ENCODE measurements at regions not wholly inside any gene's neighbourhood (a gene's known extent, or its start where the extent isn't known, plus 50 kb on each side); places are given as distances from the start of the nearest gene placed in this dataset.

DNA sequence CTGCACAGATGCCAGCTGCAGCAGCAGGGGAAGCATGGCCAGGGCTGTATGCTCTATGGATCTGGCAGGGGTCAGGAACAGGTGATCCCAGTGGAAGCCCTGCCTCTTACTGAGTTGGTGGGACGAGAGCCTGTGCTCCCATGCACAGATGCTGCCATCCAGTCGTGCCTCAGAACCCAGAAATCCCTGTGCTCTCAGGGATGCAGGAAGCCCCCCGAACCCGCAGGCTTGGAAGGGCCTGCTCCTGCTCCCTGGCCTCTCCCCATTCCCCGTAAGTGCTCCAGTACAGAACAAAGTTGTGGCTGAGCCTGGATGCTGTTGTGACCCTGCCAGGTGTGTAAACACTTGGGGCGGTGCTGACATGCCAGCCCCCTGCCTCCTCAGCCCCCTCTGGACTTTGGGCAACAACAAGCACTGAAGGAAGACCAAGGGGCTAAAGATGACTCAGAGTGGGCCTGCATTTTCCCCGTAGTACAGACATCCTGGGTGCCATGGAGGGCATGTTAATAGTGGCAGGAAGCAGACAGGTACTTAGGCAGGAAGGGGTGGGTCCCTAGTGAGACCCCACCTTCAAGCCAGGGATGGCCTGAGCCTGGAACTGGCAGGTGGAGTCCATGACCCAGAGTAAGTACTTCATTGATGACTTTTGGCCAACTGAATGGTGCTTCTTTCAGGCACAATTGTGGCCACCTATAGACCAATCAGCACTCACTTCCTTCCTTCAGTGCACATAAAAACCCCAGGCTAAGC is 1640.7 kb downstream of the C4orf33 start:
- H3K36me3 ChIP-seq (ENCODE audit: insufficient read depth, low read length) = no peaks in the 10 kb centered on the region
- no peaks in the 10 kb centered on the region for H3K27me3 ChIP-seq (ENCODE audit: insufficient read depth, low read depth, low read length)
- H3K4me2 ChIP-seq (ENCODE audit: low read length) = no peak overlapping the region
- H3K9me2 ChIP-seq (ENCODE audit: insufficient read depth, low read length) = no peaks in the 10 kb centered on the region
- no peak overlapping the region for H2AFZ ChIP-seq (ENCODE audit: low read depth, low read length)
- no peak overlapping the region for H3K9ac ChIP-seq (ENCODE audit: low read length)
- no peak overlapping the region for H3K27ac ChIP-seq (ENCODE audit: low read length)
- no peaks in the 10 kb centered on the region for H3F3A ChIP-seq (ENCODE audit: insufficient read depth, low read length, poor library complexity, severe bottlenecking)
- H3K79me2 ChIP-seq (replicated peaks; ENCODE audit: insufficient read depth, low read length) = no peaks in the 10 kb centered on the region
- TF ChIP-seq, protein P1, sequence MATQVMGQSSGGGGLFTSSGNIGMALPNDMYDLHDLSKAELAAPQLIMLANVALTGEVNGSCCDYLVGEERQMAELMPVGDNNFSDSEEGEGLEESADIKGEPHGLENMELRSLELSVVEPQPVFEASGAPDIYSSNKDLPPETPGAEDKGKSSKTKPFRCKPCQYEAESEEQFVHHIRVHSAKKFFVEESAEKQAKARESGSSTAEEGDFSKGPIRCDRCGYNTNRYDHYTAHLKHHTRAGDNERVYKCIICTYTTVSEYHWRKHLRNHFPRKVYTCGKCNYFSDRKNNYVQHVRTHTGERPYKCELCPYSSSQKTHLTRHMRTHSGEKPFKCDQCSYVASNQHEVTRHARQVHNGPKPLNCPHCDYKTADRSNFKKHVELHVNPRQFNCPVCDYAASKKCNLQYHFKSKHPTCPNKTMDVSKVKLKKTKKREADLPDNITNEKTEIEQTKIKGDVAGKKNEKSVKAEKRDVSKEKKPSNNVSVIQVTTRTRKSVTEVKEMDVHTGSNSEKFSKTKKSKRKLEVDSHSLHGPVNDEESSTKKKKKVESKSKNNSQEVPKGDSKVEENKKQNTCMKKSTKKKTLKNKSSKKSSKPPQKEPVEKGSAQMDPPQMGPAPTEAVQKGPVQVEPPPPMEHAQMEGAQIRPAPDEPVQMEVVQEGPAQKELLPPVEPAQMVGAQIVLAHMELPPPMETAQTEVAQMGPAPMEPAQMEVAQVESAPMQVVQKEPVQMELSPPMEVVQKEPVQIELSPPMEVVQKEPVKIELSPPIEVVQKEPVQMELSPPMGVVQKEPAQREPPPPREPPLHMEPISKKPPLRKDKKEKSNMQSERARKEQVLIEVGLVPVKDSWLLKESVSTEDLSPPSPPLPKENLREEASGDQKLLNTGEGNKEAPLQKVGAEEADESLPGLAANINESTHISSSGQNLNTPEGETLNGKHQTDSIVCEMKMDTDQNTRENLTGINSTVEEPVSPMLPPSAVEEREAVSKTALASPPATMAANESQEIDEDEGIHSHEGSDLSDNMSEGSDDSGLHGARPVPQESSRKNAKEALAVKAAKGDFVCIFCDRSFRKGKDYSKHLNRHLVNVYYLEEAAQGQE (IDR thresholded peaks at IDR 0.05; ENCODE audit: borderline replicate concordance) = no peak
- no peak for TF ChIP-seq RAD21 (conservative IDR thresholded peaks at IDR 0.05)
- TF ChIP-seq SMC3 (conservative IDR thresholded peaks at IDR 0.05; ENCODE audit: poor library complexity) = no peak
- no peak for TF ChIP-seq EZH2 (IDR thresholded peaks at IDR 0.05; ENCODE audit: borderline replicate concordance, insufficient read depth, low read length, poor library complexity, severe bottlenecking)
- no peak for TF ChIP-seq EP300 (conservative IDR thresholded peaks at IDR 0.05; ENCODE audit: poor library complexity, severe bottlenecking)
- TF ChIP-seq MXI1 (conservative IDR thresholded peaks at IDR 0.05; ENCODE audit: poor library complexity, severe bottlenecking) = no peak
- no peak for TF ChIP-seq POLR2AphosphoS5 (IDR thresholded peaks at IDR 0.05)
- TF ChIP-seq, protein P2, sequence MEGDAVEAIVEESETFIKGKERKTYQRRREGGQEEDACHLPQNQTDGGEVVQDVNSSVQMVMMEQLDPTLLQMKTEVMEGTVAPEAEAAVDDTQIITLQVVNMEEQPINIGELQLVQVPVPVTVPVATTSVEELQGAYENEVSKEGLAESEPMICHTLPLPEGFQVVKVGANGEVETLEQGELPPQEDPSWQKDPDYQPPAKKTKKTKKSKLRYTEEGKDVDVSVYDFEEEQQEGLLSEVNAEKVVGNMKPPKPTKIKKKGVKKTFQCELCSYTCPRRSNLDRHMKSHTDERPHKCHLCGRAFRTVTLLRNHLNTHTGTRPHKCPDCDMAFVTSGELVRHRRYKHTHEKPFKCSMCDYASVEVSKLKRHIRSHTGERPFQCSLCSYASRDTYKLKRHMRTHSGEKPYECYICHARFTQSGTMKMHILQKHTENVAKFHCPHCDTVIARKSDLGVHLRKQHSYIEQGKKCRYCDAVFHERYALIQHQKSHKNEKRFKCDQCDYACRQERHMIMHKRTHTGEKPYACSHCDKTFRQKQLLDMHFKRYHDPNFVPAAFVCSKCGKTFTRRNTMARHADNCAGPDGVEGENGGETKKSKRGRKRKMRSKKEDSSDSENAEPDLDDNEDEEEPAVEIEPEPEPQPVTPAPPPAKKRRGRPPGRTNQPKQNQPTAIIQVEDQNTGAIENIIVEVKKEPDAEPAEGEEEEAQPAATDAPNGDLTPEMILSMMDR (IDR thresholded peaks at IDR 0.05; ENCODE audit: poor library complexity, severe bottlenecking) = no peak
- no peak for TF ChIP-seq TAF1 (IDR thresholded peaks at IDR 0.05; ENCODE audit: low read depth)
- H3K9me3 ChIP-seq (ENCODE audit: low read length) = no peaks in the 10 kb centered on the region
- H4K20me1 ChIP-seq (ENCODE audit: insufficient read depth) = no peaks in the 10 kb centered on the region
- no peak overlapping the region for H3K4me3 ChIP-seq (ENCODE audit: low read length)

DNA sequence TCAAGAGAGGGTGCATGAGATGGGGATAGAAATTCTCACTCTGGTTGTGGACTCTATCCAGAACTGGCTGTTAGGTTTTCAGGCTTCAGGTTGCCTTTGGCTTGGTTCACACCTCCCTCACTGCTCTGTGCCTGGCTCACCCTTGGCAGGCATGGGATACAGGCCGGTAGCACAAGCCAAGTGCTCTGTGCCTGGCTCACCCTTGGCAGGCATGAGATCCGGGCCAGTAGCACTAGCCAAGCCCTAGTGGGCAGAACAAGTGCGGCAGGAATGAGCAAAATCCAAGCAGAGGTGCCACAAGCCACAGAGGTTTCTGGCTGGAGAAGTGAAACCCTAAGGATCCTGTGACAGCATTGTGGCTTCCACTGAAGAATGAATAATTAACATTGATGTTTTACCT is 1642.3 kb downstream of the C4orf33 start:
- no peak overlapping the region for H2AFZ ChIP-seq (ENCODE audit: low read depth, low read length)
- H3K79me2 ChIP-seq (replicated peaks; ENCODE audit: insufficient read depth, low read length) = no peaks in the 10 kb centered on the region
- H3K4me3 ChIP-seq (ENCODE audit: low read length) = no peak overlapping the region
- no peak overlapping the region for H3K4me2 ChIP-seq (ENCODE audit: low read length)
- TF ChIP-seq TAF1 (IDR thresholded peaks at IDR 0.05; ENCODE audit: low read depth) (no peak), EZH2 (IDR thresholded peaks at IDR 0.05; ENCODE audit: borderline replicate concordance, insufficient read depth, low read length, poor library complexity, severe bottlenecking) (no peak), SMC3 (conservative IDR thresholded peaks at IDR 0.05; ENCODE audit: poor library complexity) (no peak)
- no peak overlapping the region for H3K9ac ChIP-seq (ENCODE audit: low read length)
- no peaks in the 10 kb centered on the region for H3K9me2 ChIP-seq (ENCODE audit: insufficient read depth, low read length)
- H4K20me1 ChIP-seq (ENCODE audit: insufficient read depth) = no peaks in the 10 kb centered on the region
- no peaks in the 10 kb centered on the region for H3F3A ChIP-seq (ENCODE audit: insufficient read depth, low read length, poor library complexity, severe bottlenecking)
- no peak overlapping the region for H3K27ac ChIP-seq (ENCODE audit: low read length)
- H3K27me3 ChIP-seq (ENCODE audit: insufficient read depth, low read depth, low read length) = no peaks in the 10 kb centered on the region
- no peaks in the 10 kb centered on the region for H3K9me3 ChIP-seq (ENCODE audit: low read length)
- no peaks in the 10 kb centered on the region for H3K36me3 ChIP-seq (ENCODE audit: insufficient read depth, low read length)

Data from neural cell (in vitro differentiated cells).